ENCODE measurements at regions not wholly inside any gene's neighbourhood (a gene's known extent, or its start where the extent isn't known, plus 50 kb on each side); places are given as distances from the start of the nearest gene placed in this dataset.

DNA sequence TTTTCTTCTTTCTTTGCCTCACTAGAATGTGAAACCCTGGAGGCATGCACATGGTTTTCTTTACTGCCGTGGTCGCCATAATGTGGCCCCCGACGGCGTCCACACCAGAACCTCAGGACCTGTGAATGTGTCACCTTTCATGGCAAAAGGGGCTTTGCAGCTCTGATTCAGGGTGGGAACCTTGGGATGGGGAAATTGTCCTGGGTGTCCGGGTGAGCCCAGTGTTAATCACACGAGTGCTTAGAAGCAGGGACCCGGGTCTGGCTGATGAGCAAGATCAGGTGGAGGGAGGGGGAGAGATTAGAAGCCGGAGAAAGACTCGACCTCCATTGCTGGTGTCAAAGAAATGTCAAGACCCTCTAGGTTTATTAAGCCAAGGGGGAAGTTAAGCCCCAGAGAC lies 74.7 kb upstream of the SHISAL1 start:
- no peak for DNase-seq (ENCODE audit: low spot score)

DNA sequence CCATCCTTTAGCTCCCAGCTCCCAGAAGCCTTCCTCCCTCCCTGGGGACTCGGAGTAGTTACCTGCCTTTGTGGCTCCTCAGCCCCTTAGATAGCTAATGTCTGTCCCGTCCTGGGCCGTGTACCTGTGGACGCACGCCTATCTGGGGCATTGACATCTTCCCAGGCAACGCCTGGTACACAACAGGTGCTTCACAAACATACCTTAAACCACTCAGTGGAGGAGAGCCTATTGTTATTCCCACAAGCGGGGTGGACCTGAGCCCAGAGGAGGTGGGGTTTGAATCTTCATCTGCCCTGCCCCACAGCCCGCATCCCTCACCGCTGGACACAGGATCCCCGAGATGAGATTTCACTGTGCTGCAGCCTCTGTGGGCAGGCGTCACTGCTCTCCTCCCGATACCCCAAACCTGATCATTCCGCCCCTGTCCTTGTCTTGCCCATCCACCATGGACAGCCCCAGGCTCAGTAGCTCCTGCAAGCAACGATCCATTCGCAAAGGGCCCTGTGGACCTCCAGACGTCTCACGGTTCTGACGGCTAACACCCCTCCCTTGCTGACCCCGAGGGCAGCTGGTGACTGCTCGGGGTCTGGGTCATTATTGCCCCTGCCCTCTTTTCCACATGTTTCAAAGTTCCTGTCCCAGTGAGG lies 73.8 kb upstream of the SHISAL1 start:
- DNase-seq (ENCODE audit: low spot score), result no peak

DNA sequence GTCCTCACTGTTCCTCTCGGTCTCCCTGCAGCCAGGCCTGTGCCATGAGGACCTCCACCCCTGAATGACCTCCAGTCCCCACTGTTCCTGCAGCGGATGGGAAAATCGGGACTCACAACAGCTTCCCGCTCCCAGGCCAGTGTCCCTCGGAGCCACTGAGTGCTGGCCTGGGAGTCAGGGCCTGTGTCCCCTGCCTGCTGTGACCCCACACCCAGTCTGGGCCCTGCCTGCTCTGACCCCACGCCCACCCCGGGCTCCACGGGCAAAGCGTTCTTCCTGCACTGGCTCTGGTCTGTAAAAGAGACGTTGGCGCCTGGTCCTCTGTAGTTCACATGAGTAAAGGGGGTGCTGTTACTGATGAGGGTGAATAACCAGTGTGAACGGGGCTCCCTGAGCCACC lies 73.0 kb upstream of the SHISAL1 start:
- DNase-seq (ENCODE audit: low spot score), result no peak

DNA sequence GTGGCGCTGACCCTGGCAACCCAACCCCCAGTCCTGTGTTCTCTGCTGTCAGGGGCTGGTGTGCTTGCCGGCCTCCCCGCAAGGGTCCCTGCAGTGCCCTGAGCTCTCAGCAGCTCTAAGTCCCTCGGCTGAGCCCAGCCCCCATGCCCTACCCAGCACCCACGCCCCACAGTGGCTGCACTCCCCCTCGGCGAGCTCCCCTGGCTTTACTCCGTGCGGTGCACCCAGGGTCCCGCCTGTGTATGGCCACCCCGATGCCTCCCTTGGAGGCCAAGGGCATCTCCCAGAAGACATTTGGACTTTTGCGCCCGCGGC lies 72.5 kb upstream of the SHISAL1 start:
- DNase-seq (ENCODE audit: low spot score), result no peak

DNA sequence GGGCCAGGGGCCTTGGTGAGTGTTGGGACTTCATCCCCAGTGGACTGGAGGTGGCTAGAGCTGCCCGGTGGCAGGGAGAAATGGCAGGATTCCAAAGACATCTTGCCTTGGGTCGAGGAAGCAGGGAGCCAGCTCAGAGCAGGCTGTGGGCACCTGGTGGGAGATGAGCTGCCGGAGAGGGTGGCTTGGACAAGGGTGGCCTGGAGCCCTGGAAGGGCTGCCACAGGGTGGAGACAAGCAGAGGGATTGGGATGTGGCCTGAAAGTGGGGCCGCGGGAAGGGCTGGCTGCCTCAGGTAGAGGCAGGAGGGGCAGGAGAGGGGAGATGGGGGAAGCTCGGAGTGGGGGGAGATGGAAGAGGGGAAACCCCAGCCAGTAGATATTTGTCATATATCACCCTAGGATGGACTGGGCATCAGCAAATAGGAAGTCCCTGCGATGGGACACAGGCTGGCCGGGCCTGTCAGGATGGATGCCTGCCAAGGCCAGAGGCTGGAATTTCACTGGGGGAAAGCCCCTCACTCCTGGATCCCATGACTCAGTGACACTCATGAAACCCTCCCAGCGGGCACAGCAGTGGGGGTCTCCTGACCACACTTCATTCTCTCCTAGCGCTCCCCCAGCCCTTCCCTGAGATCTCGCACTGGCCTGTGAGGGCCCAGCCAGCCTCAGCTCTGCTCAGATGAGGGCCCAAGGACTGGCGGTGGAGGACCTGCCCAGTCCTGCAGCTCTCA lies 72.0 kb upstream of the SHISAL1 start:
- DNase-seq (ENCODE audit: low spot score), result no peak

DNA sequence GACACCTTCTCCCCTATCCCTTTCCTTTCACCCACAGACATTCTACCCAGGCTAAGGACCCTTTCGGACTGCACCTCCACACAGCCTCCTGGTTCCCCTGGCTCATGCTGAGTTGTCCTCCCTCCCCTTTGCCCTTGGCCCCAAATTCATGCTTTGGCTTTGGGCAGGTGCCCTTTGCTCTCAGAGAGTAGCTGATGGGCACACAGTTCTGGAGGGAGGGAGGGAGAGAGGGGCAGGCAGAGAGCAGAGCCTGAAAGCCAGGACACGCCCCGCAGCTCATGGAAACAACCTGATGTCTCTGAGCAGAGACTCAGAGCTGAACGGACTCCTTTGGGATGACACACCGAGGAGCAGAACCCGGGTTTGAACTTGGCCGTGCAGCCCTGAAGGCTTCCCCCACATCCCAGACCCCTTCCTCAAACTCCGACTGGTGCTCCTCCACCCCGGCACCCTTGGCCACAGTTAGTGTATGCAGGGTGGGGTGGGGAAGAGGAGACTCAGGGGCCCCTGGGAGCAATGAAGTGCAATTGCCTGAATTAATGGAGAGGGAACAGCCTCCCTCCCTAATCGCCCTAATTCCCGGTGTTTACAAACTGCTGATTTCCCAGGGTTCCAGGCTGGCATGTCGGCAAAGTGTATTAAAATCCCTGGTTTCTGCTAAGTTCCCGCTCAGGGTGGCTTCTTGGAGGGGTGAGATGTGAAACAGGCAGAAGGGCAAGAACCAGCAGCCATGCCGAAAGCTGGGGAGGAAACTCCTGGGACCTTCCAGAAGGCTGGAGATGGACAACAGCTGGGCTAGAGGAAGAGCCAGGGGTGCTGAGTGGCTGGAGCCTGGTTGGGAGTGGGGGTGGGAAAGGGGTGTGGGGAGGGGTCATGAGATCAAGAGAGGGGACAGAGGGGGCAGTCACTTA lies 71.2 kb upstream of the SHISAL1 start:
- no peak for DNase-seq (ENCODE audit: low spot score)

DNA sequence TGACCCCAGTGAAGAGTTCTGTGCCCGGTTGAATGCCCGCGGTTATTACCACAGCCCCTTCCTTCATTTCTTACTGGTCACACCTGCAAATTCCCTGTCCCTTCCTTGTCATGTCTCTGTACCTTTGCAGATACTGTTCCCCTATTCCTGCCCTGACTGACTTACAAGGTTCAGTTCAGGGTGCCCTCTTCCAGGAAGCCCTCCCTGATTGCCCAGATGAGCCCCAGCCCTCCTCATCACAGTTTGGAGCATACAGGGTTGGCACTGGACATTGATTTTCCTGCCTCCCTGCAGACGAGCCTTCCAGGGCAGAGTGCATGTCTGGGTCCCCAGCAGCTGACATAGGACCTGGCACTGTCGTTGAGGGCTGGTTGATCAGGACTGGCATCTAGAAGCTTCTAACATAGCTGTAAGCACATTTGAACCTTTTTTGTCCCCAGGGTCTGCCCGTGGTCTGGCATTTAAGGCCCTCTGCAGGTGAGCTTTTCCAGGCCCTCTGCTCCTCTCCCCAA lies 70.4 kb upstream of the SHISAL1 start:
- DNase-seq (ENCODE audit: low spot score), result no peak

GRCh38 chr22:44382116-44383038 lies 69.6 kb upstream of the SHISAL1 start:
- no peak for DNase-seq (ENCODE audit: low spot score)

- no peak for DNase-seq (ENCODE audit: low spot score)
These were observed 69.0 kb upstream of the SHISAL1 start for GRCh38 chr22:44381761-44382115.

DNA sequence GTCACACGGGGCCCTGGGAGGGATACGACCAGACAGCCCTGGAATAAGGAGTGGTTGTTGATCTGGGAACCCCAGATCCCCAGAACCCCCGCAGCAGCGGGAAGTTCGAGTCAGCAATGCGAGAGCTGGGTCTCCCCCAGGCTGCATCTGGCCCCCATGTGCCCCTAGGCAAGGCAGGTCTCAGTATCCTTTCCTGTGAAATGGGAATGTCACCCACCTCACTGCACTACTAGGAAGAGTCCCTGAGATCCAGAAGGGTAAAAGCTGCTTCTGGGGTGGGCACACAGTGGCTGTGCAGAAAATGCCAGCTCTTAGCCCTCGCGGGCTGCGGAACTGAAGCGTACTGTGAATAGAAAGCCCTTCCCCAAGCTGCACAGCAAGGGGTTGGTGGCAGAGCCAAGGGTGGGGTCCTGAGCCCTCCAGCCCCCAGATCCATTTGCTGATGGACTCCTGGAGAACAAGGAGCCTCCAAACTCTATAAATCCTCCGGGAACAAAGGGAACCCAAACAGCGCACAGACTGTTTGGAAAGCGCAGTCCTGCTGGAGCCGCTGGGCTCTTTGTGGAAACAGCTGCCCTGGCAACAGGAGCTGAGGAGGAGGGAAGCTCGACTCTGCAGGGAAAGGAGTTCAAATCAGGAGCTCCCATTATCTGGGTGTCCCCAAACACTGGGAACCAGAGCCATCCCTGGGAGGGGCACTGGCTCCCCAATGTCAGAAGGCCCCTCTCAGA lies 68.2 kb upstream of the SHISAL1 start:
- no peak for DNase-seq (ENCODE audit: low spot score)

DNA sequence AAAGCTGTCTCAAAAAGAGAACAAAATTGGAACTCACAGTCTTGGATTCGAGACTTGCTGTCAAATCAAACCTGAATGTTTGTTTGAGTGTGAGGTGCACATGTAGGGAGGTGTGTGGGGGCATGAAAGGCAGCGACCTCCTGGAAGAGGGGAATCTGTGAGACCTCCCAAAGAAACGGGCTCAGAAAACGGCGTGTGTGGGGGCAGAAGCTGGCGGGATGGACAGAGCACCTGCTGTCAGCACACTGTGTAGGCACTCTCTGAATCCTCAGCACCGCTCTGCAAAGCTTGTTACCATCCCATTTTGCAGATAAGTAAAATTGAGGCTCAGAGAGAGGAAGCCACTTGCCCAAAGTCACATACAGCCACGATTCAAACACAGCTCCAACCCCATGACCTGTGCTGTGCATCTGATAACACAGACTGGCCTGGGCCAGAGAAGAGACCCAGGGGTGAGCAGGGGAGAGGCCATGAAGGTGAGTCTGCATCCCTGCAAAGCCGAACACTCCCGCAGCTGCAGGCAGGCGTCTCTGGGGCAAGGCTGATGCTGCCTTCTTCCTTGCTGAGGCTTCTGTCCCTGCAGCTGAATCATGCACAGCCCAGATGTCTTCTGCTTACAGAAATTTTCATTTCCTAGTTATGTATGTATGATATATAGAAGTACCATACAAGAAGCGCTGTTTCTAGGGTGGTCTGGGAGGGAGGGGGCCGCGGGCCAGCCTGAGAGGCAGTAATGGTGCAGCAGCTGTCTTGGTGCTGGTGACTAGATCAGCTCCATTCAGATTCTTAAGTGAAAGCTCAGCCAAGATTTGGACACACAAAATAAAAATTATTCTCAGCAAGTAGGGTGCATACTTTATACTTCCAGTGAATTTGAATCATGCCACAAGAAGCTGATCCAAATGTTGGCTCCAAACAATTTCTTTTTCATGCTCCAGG lies 67.3 kb upstream of the SHISAL1 start:
- no peak for DNase-seq (ENCODE audit: low spot score)

GRCh38 chr22:44378380-44378779 lies 65.6 kb upstream of the SHISAL1 start:
- no peak for DNase-seq (ENCODE audit: low spot score)

DNA sequence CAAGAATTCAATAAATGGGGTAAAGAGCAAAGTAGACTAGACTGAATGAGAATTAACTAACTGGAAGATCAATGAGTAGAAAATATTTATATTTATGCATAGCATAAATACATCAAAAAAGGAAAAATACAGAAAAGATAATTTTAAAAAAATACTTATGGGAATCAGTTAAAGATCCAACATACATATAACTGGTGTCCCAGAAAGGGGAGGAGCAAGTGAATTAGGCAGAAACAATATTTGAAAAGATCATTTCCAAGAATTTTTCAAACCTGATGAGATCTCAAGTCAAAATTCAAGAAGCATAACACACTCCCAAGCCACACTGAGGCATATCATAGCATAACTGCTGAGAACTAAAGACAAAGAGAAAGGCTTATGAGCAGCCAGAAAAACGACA lies 62.7 kb upstream of the SHISAL1 start:
- DNase-seq (ENCODE audit: low spot score), result no peak

DNA sequence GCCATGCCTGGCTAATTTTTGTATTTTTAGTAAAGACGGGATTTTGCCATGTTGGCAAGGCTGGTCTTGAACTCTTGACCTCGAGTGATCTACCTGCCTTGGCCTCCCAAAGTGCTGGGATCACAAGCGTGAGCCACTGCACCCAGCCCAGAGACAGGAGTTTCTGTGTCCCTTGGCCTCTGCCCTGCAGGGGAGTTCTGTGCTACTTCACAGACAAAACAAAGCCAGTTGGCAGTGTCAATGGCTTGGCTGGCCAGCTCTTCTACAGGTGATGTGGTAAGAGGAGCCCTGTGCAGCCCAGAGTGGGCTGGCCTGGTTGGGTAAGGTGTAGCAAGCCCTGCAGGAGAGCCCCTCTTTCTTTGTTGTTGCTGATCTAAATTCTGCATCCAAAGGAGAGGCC lies 60.5 kb upstream of the SHISAL1 start:
- DNase-seq (ENCODE audit: low spot score), result no peak

GRCh38 chr22:44372611-44373010 lies 59.9 kb upstream of the SHISAL1 start:
- DNase-seq (ENCODE audit: low spot score), result no peak

GRCh38 chr22:44371741-44372525 lies 59.2 kb upstream of the SHISAL1 start:
- DNase-seq (ENCODE audit: low spot score), result no peak

GRCh38 chr22:44369916-44370801 lies 57.4 kb upstream of the SHISAL1 start:
- no peak for DNase-seq (ENCODE audit: low spot score)

- DNase-seq (ENCODE audit: low spot score), result peak; percentile 57
These were observed 56.5 kb upstream of the SHISAL1 start for GRCh38 chr22:44369293-44369661.

Data from D341Med (cell line).